Testis (tissue), 2 donors: ENCODE measurements at regions not wholly inside any gene's neighbourhood (a gene's known extent, or its start where the extent isn't known, plus 50 kb on each side); places are given as distances from the start of the nearest gene placed in this dataset.
"Not testable (repeated sequence)": the region's sequence is repeated elsewhere in the genome, so short reads cannot be mapped to it uniquely, and the experiment has no call there.

Experiments used
- DNase-seq: peaks from one replicate; pipeline ENCODE4 v3.0.0-alpha.2; 2019
- H3K27ac ChIP-seq, 2 donors: fragments of 200-600 bp; sonication (generic); one replicate each; pipeline ENCODE4 v1.5.1; 2019
- H3K27me3 ChIP-seq: fragments of 200-600 bp; sonication (generic); one replicate; pipeline ENCODE4 v1.5.1; 2019
- H3K36me3 ChIP-seq: fragments of 200-600 bp; sonication (generic); one replicate; pipeline ENCODE4 v1.5.1; 2017; ENCODE audit warnings: low read depth; ENCODE audit errors: missing control alignments
- H3K4me1 ChIP-seq: fragments of 200-600 bp; sonication (generic); one replicate; pipeline ENCODE4 v1.5.1; 2019
- H3K4me3 ChIP-seq, 2 donors: fragments of 200-600 bp; sonication (generic); one replicate each; pipeline ENCODE4 v1.5.1; 2017 to 2019
- H3K9me3 ChIP-seq: fragments of 200-600 bp; sonication (generic); one replicate; pipeline ENCODE4 v1.5.1; 2017
- CTCF ChIP-seq, 3 experiments: fragments of 450-650 bp in 2 of 3; fragments of 200-600 bp in 1 of 3; sonication (generic) in 1 of 3; IDR thresholded peaks; one replicate each; pipeline ENCODE4 v1.5.1; 2016 to 2019; ENCODE audit warnings: antibody characterized with exemption in 3 of 3, mild to moderate bottlenecking in 2 of 3, moderate library complexity in 1 of 3
- POLR2A ChIP-seq: fragments of 450-650 bp; IDR thresholded peaks from one replicate; pipeline ENCODE4 v1.6.1; 2017; ENCODE audit warnings: antibody characterized with exemption, mild to moderate bottlenecking, moderate library complexity
- WGBS, 2 donors: methylation state at CpG; one replicate each; pipeline ENCODE4 v1.1.5; 2018; 5-methylcytosine and 5-hydroxymethylcytosine counted together
- intact Hi-C: fragments of 100-400 bp; cut with DNase I; formaldehyde crosslinking; loops from one replicate; pipeline ENCODE4 v1.15.1; 2023; ENCODE audit warnings: low total_unique reads

GRCh38 chrX:140432346-140433175 lies 72.3 kb downstream of the SOX3 start:
- no peak for TF ChIP-seq CTCF (IDR thresholded peaks at IDR 0.05)
- TF ChIP-seq POLR2A = no peak
- no peak overlapping the region for H3K27ac ChIP-seq
- WGBS, 2 donors = 82 to 100% methylated on average over 1 of the region's 4 CpGs
- H3K9me3 ChIP-seq = no peaks in the 10 kb centered on the region
- no peaks in the 10 kb centered on the region for H3K36me3 ChIP-seq
- H3K27me3 ChIP-seq = no peaks in the 10 kb centered on the region
- DNase-seq = peak; percentile 56
- intact Hi-C loops = no loop called here
- no peaks in the 10 kb centered on the region for H3K4me1 ChIP-seq
- H3K4me3 ChIP-seq = no peak overlapping the region

- no peak overlapping the region for H3K27ac ChIP-seq
- H3K4me1 ChIP-seq = no peaks in the 10 kb centered on the region
- H3K27me3 ChIP-seq = no peaks in the 10 kb centered on the region
- intact Hi-C loops = no loop called here
- TF ChIP-seq POLR2A (no peak), CTCF (IDR thresholded peaks at IDR 0.05) (no peak)
- WGBS, 2 donors = 76 to 87% methylated on average over 2 to 4 of the region's 5 CpGs
- no peak overlapping the region for H3K4me3 ChIP-seq
- no peak for DNase-seq
- H3K36me3 ChIP-seq = no peaks in the 10 kb centered on the region
- H3K9me3 ChIP-seq = no peaks in the 10 kb centered on the region
These were observed 73.3 kb downstream of the SOX3 start for GRCh38 chrX:140431521-140431920.

GRCh38 chrX:140425712-140426395 lies 79.0 kb downstream of the SOX3 start:
- DNase-seq = no peak
- no peak for TF ChIP-seq POLR2A
- TF ChIP-seq CTCF (IDR thresholded peaks at IDR 0.05) = no peak
- Histone ChIP-seq H3K4me3 (no peak overlapping the region), H3K9me3 (no peaks in the 10 kb centered on the region), H3K27ac (no peak overlapping the region), H3K36me3 (no peaks in the 10 kb centered on the region), H3K27me3 (no peaks in the 10 kb centered on the region), H3K4me1 (no peaks in the 10 kb centered on the region)
- intact Hi-C loops = no loop called here
- 69 to 72% methylated on average over 3 to 4 of the region's 4 CpGs for WGBS, 2 donors

GRCh38 chrX:140422501-140422900 lies 82.4 kb downstream of the SOX3 start:
- no peak overlapping the region for H3K4me3 ChIP-seq
- no peak overlapping the region for H3K27ac ChIP-seq
- H3K9me3 ChIP-seq = no peaks in the 10 kb centered on the region
- H3K4me1 ChIP-seq = no peaks in the 10 kb centered on the region
- no peak for DNase-seq
- no peak for TF ChIP-seq CTCF (IDR thresholded peaks at IDR 0.05)
- TF ChIP-seq POLR2A = no peak
- no peaks in the 10 kb centered on the region for H3K36me3 ChIP-seq
- no peaks in the 10 kb centered on the region for H3K27me3 ChIP-seq
- intact Hi-C loops = no loop called here

GRCh38 chrX:140402131-140402530 lies 102.7 kb downstream of the SOX3 start:
- intact Hi-C loops, H3K27ac ChIP-seq: not testable (repeated sequence)

GRCh38 chrX:140396326-140396725 lies 108.5 kb downstream of the SOX3 start:
- H3K36me3 ChIP-seq, H3K9me3 ChIP-seq, H3K4me3 ChIP-seq, H3K27ac ChIP-seq, intact Hi-C loops, H3K27me3 ChIP-seq, H3K4me1 ChIP-seq, DNase-seq: not testable (repeated sequence)

More at GRCh38 chrX:140402131-140402530, 102.7 kb downstream of the SOX3 start:
- H3K4me3 ChIP-seq, H3K36me3 ChIP-seq, H3K4me1 ChIP-seq, DNase-seq, H3K27me3 ChIP-seq, H3K9me3 ChIP-seq: not testable (repeated sequence)
- 78 to 86% methylated on average over 1 of the region's 1 CpG for WGBS, 2 donors
